ENCODE measurements at regions not wholly inside any gene's neighbourhood (a gene's known extent, or its start where the extent isn't known, plus 50 kb on each side); places are given as distances from the start of the nearest gene placed in this dataset.

GRCh38 chr14:97924922-97925613 is 1127.9 kb downstream of the VRK1 start:
- Histone ChIP-seq H3K4me3 (ENCODE audit: low read depth, low read length) (no peak overlapping the region), H3K9me3 (ENCODE audit: control insufficient read depth, insufficient read depth, low read length) (peaks cover 30% of the 10 kb centered on the region), H3K27ac (ENCODE audit: low read depth, low read length) (no peak overlapping the region), H3K27me3 (ENCODE audit: control insufficient read depth, insufficient read depth, low read length) (no peaks in the 10 kb centered on the region)
- DNase-seq (ENCODE audit: low read depth, low spot score): no peak
- POLR2A ChIA-PET: no interaction called here
- TF ChIP-seq, protein P1, sequence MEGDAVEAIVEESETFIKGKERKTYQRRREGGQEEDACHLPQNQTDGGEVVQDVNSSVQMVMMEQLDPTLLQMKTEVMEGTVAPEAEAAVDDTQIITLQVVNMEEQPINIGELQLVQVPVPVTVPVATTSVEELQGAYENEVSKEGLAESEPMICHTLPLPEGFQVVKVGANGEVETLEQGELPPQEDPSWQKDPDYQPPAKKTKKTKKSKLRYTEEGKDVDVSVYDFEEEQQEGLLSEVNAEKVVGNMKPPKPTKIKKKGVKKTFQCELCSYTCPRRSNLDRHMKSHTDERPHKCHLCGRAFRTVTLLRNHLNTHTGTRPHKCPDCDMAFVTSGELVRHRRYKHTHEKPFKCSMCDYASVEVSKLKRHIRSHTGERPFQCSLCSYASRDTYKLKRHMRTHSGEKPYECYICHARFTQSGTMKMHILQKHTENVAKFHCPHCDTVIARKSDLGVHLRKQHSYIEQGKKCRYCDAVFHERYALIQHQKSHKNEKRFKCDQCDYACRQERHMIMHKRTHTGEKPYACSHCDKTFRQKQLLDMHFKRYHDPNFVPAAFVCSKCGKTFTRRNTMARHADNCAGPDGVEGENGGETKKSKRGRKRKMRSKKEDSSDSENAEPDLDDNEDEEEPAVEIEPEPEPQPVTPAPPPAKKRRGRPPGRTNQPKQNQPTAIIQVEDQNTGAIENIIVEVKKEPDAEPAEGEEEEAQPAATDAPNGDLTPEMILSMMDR (IDR thresholded peaks at IDR 0.05; ENCODE audit: low read depth, low read length): no peak
- CTCF ChIA-PET: no interaction called here

GRCh38 chr14:97930166-97930565 is 1133.0 kb downstream of the VRK1 start:
- POLR2A ChIA-PET: no interaction called here
- Histone ChIP-seq H3K9me3 (ENCODE audit: control insufficient read depth, insufficient read depth, low read length) (peaks cover 42% of the 10 kb centered on the region), H3K27ac (ENCODE audit: low read depth, low read length) (no peak overlapping the region), H3K27me3 (ENCODE audit: control insufficient read depth, insufficient read depth, low read length) (no peaks in the 10 kb centered on the region), H3K4me3 (ENCODE audit: low read depth, low read length) (no peak overlapping the region)
- CTCF ChIA-PET: no interaction called here
- no peak for DNase-seq (ENCODE audit: low read depth, low spot score)
- TF ChIP-seq, protein P1 (IDR thresholded peaks at IDR 0.05; ENCODE audit: low read depth, low read length): no peak

GRCh38 chr14:97931273-97931672 is 1134.1 kb downstream of the VRK1 start:
- POLR2A ChIA-PET: interaction anchor here (0.7 kb wide), 1 partner anchor 282 kb away, joined by 3 read pairs; no protein-coding TSS in a partner anchor
- no peak for DNase-seq (ENCODE audit: low read depth, low spot score)
- Histone ChIP-seq H3K27me3 (ENCODE audit: control insufficient read depth, insufficient read depth, low read length) (no peaks in the 10 kb centered on the region), H3K4me3 (ENCODE audit: low read depth, low read length) (no peak overlapping the region), H3K9me3 (ENCODE audit: control insufficient read depth, insufficient read depth, low read length) (peaks cover 34% of the 10 kb centered on the region), H3K27ac (ENCODE audit: low read depth, low read length) (no peak overlapping the region)
- CTCF ChIA-PET: no interaction called here
- TF ChIP-seq, protein P1 (IDR thresholded peaks at IDR 0.05; ENCODE audit: low read depth, low read length): no peak

- Histone ChIP-seq H3K27ac (ENCODE audit: low read depth, low read length) (no peak overlapping the region), H3K27me3 (ENCODE audit: control insufficient read depth, insufficient read depth, low read length) (no peaks in the 10 kb centered on the region), H3K4me3 (ENCODE audit: low read depth, low read length) (no peak overlapping the region), H3K9me3 (ENCODE audit: control insufficient read depth, insufficient read depth, low read length) (peaks cover 30% of the 10 kb centered on the region)
- DNase-seq (ENCODE audit: low read depth, low spot score): no peak
- CTCF ChIA-PET: no interaction called here
- POLR2A ChIA-PET: no interaction called here
- TF ChIP-seq, protein P1 (IDR thresholded peaks at IDR 0.05; ENCODE audit: low read depth, low read length): no peak
Measured at GRCh38 chr14:97942921-97943320, 1145.7 kb downstream of the VRK1 start.

DNA sequence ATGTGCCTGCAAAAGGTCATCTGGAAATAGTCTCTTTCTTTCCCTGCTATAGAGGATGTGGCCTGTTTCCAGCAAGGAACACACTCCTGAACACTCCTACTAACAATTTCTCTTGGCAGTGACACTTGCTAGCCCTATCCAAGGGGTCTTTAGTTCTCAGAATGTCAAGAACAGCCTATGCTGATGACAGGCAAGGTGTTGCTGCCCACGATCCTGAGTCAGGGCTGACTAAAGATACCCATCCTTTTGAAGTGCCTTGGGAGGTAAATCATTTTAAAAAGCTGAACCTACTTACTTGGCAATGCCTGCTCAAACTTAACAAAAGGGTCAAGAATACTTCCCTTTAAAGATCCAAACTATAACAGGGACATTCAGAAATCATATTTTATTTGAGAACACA is 1146.4 kb downstream of the VRK1 start:
- DNase-seq (ENCODE audit: low read depth, low spot score): no peak
- CTCF ChIA-PET: no interaction called here
- TF ChIP-seq, protein P1 (IDR thresholded peaks at IDR 0.05; ENCODE audit: low read depth, low read length): no peak
- H3K27ac ChIP-seq (ENCODE audit: low read depth, low read length): no peak overlapping the region
- POLR2A ChIA-PET: no interaction called here
- H3K27me3 ChIP-seq (ENCODE audit: control insufficient read depth, insufficient read depth, low read length): no peaks in the 10 kb centered on the region
- no peak overlapping the region for H3K4me3 ChIP-seq (ENCODE audit: low read depth, low read length)
- peaks cover 36% of the 10 kb centered on the region for H3K9me3 ChIP-seq (ENCODE audit: control insufficient read depth, insufficient read depth, low read length)

Data from AG04450 (cell line).